Superior temporal gyrus (tissue), 1 donor: ENCODE measurements at regions not wholly inside any gene's neighbourhood (a gene's known extent, or its start where the extent isn't known, plus 50 kb on each side); places are given as distances from the start of the nearest gene placed in this dataset.

Experiments
- DNase-seq: peaks from one replicate; pipeline ENCODE4 v3.0.0-alpha.2; 2016; ENCODE audit errors: extremely low spot score

DNA sequence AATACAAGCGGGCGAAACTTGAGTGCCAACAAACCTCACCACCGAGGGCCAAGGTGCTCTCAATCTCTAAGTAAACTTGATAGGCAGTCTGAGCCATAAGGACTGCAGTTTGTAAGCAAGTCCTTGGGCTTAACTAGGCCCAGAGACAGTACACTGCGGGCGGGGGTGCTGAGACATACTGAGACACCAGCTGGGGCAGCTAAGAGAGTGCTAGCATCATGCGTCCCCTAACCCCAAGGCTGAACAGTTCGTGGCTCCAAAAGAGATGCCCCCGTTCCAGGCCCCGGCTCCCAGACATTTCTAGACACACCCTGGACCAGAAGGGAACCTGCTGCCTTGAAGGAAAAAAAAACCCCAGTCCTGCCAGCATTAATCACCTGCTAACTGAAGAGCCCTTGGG, 126.8 kb upstream of the PRDX4 start:
- DNase-seq = no peak

DNA sequence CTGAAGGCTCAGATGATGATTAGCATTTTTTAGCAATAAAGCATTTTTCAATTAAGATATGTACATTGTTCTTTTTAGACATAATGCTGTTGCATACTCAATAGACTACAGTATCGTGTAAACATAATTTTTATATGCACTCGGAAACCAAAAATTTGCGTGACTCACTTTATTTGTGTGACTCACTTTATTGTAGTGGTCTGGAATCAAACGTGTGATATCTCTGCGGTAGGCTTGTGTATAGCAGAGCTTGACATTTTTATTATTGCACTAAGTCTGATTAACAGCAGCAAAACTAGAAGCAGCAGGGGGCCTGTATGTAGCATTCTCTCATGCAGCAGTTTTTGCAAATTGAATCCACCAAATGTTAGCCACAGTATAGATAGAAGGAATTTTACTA, 119.1 kb upstream of the PRDX4 start:
- no peak for DNase-seq

DNA sequence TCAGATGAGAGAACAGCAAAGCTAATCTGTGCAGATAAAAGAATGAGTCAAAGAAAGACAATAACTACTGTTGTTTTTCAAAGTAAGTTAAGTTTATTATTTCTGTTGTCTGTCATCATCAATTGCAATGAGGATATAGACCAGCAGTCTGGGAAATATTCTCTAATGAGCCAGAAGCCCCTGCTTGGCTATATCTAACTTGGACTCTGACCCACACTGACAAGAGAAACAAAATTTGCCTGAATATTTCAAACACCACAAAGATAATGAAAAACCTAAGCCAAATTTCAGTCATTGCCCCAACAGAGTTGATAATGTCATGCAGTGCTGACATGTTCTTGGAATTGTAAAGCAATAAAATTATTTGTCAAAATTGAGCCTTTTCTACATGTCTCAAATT, 115.0 kb upstream of the PRDX4 start:
- DNase-seq = no peak

DNA sequence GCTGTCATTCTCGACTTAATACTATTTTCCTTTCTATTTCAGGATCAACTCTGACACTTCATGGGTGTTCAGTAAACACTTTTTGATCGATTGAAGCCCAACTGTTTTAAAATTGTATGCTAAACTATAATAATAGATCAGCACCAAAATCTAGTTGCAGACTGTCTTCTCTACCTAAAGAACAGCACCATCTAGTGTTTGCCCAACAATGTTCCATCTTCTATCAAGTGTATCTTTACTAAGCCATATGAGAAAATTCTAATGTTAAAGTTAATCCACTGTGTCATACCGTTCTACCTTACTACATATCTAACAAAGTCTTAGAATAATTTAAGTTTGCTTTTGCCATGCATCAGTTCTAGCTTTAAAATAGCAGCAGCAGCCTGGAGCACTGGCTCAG, 113.0 kb upstream of the PRDX4 start:
- DNase-seq = peak; percentile 42

DNA sequence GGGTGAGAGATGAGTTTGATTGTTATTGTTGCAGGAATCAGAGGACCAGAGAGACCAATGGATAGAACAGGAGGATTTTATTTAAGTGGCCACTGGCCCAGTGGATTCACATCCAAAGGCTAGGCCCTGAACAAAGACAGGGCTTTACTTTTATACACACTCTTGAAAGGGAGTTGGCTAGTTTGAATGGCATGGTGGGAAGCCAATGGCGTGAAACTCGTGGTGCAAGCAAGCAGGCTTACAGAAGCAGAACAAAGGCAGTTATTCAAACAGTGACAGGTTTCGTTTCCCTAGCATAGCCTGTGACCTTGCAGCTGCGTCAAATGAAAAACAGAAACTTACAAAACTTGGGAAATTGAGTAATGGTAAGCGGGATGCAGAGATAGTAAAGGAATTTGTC, 110.2 kb upstream of the PRDX4 start:
- DNase-seq = no peak

DNA sequence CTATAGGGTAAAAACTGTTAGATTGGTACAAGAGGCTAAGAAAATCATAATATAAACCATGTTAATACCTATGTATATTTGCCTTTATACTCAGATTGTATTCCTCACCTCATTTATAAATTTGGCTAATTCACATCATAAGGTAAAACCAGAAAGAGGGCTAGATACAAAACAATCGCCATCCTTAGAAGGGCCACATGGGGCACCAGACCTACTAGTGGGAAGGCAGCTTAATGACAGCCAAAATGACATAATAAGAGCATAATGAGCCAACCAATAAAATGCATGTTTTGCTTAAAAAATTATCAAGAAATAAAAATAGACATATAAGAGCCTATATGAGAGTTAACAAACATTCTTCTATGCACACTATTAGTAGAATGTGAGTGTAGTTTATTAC, 107.3 kb upstream of the PRDX4 start:
- no peak for DNase-seq

DNA sequence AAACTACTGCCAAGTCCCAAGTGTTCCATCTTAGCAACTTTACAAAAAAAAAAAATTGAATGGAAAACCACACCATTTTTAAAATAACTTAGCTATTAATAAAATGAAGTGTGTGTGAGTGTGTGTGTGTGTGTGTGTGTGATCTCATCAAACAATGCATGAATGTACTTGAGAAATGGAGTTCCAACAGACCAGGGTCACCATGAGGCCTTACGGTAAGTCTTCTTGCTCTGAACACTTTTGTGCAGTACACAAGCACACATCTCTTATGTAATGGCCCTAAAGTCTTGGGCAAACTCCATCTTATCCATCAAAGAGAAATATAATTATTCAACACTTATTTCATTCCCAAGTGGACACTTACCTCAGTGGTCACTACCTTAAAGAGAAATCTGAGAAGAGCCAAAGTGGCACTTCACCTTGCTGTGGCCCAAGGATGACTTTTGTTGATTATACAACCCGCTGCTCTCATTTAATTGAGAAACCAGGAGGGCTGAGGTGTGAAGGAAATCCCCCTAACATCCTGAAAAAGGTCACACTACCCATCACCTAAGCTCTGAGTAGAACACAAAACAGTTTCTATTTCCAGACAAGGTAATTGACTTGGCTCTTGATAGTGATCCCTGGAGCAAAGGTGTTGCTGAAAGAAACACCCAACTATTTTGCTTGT, 96.5 kb upstream of the PRDX4 start:
- no peak for DNase-seq

DNA sequence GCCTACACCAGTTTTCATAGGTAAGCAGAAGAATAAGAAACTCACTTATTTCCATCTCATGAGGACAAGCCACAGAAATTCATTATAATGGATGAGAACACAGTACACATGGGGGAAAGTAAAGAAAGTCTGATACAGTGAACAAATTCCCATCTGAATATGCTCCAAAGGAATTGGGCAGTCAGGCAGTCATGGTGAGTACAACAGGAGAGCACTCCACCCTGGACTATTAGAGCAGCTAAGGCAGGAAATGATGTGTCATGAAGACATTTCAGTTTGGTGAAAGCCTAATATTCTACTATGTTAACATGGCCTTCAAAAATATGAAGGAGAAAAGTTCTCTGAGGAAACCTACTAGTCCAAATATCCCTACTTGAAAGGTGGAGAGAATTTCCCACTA, 92.0 kb upstream of the PRDX4 start:
- no peak for DNase-seq

DNA sequence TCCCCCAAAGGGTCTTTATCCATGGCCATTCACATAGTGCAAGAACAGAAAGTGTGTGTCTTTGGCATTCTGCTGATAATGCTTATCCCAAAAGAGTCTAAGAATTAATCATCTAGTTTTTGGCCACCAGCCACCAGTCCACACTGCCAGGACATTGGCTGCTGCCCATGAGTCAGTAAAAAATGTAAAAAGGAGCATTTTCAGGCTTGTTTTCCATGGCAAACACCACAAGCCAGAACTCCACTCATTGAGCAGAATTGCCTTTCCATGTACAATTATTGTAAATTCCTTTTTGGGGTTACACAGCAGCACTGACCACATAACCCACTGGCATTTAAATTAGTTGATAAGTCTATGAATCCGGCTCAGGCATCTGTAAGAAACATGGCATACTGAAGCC, 89.2 kb upstream of the PRDX4 start:
- DNase-seq = no peak

DNA sequence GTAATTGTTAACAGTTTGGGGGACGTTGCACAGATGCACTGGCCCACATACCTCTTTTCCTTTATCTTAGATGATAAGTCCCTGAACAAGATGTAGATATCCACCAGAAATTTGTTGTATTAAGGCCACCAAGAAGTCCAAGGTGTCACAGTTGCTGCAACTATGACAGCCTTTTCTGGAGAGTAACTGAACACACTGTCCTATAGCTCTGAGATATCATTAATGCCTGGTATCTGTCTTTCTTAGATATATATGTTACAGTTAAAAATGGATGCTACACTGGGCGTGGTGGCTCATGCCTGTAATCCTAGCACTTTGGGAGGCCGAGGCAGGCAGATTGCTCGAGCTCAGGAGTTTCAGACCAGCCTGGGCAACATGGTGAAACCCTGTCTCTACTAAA, 77.8 kb upstream of the PRDX4 start:
- DNase-seq = no peak

DNA sequence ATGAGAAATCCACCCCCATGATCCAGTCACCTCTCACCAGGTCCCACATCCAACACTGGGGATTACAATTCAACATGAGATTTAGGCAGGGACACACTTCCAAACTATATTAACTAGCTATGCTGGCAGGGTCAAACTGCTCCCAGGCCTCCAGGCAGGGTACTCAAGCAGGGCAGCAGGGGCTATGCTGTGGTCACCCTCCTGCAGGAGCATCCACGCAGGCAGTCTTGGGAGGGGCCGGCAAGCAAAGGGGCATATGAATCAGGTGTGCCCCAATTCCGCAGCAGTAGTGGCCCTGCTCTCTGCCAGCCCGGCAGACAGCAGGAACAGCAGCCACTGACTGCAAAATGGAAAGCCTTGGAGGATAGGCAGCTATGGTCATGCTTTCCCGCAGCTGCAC, 74.6 kb upstream of the PRDX4 start:
- DNase-seq = no peak

DNA sequence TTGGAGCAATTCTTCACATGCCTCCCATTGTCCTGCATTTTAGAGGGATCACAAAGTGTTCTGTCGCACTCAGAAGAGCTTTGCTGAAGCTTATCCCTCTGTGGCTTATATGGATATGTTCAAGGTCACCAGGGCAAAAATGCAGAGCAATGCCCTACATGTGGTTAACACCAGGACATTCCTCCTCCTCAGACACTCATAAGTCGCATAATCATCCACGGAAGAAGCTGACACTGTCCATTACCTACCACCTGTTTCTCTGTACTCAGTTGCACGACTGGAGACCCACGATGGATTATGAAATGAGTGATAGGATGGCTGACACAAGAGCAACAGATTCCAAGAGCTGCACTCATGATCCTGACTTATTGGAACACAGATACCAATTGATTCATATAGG, 68.7 kb upstream of the PRDX4 start:
- no peak for DNase-seq

DNA sequence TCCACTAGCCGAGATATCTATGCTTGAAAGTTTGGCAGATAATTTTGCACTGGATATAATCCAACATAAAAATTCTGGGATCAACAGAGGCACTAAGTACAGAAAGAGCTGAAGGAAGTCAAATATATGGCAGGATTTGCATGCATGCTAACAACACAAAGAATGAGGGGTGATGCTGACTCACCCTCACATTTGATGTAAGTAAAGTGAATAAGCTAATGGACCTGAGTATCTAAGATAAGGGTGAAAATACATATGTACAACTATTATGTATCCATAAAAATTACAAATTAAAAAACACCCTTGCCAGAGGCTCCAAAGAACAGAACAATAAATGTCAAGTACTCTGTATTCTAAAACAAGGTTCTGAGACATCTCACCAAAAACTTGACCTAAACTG, 63.8 kb upstream of the PRDX4 start:
- no peak for DNase-seq

DNA sequence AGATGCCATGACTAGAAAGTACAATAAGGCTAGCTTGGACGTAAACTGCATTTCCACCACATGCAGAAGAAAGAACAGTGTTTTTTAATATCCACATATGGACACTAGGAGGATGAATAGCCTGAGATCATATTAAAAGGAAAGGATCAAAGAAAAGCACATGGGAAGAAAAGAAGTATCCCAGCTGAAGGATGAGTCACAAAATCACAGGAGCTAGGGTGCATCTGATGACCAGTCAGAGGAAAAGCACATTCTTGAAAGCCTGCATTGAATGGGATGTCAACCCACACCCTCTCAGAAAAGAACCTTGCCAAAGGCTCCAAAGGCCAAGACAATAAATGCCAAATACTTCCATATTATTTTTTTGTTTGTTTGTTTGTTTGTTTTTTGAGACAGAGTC, 56.8 kb upstream of the PRDX4 start:
- no peak for DNase-seq

DNA sequence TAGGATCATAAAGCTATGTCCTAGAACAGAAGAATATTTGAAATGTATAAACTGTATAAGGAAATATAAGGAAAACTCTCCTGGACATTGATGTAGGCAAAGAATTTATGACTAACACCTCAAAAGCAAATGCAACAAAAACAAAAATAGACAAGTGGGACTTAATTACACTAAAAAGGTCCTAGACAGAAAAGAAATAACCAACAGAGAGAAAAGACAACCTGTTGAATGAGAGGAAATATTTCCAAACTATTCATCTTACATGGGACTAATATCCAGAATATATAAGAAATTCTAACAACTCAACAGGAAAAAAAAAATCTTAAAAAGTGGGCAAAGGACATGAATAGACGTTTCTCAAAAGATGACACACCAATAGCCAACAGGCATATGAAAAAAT, 54.4 kb upstream of the PRDX4 start:
- no peak for DNase-seq

DNA sequence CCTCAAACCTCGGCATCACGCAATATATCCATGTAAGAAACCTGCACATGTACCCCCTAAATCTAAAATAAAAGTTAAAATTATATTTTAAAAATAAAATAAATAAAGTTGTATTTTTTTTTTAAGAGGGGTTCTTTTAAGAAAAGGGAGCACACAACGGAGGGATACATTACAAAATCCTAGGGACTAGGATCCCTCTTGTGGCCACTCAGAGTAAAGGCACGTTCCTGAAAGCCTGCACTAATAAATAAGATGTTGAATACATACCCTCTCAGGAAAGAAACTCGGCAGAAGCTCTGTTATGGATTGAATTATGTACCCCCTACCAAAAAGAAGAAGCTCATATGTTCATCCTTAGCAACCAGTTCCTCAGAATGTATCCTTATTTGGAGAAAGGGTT, 50.9 kb upstream of the PRDX4 start:
- DNase-seq = peak; percentile 34
